NCI-H69 (cell line): ENCODE measurements at regions not wholly inside any gene's neighbourhood (a gene's known extent, or its start where the extent isn't known, plus 50 kb on each side); places are given as distances from the start of the nearest gene placed in this dataset.
"Not testable (repeated sequence)": the region's sequence is repeated elsewhere in the genome, so short reads cannot be mapped to it uniquely, and the experiment has no call there.

Source experiments
- DNase-seq: peaks from one replicate; lab custom pipeline; 2025; lab: John Stamatoyannopoulos, UW

GRCh38 chr7:91567081-91568012, 303.1 kb downstream of the FZD1 start:
- peak; percentile 13 for DNase-seq

GRCh38 chr7:91568138-91568537, 303.9 kb downstream of the FZD1 start:
- DNase-seq: no peak

GRCh38 chr7:91569728-91570457, 305.7 kb downstream of the FZD1 start:
- DNase-seq: no peak

- DNase-seq: no peak
Measured at GRCh38 chr7:91570560-91570959, 306.3 kb downstream of the FZD1 start.

GRCh38 chr7:91571601-91572000, 307.4 kb downstream of the FZD1 start:
- no peak for DNase-seq

GRCh38 chr7:91573405-91573804, 307.1 kb downstream of the MTERF1 start:
- no peak for DNase-seq

GRCh38 chr7:91576459-91576858, 304.0 kb downstream of the MTERF1 start:
- not testable (repeated sequence) for DNase-seq

- DNase-seq: no peak
Measured at GRCh38 chr7:91579837-91580236, 300.7 kb downstream of the MTERF1 start.

- DNase-seq: no peak
Measured at GRCh38 chr7:91582799-91583477, 297.6 kb downstream of the MTERF1 start.

GRCh38 chr7:91596287-91596686, 284.2 kb downstream of the MTERF1 start:
- peak; percentile 78 for DNase-seq

- no peak for DNase-seq
Measured at GRCh38 chr7:91598791-91599190, 281.7 kb downstream of the MTERF1 start.

- DNase-seq: no peak
Measured at GRCh38 chr7:91600112-91600511, 280.4 kb downstream of the MTERF1 start.

GRCh38 chr7:91603707-91604106, 276.8 kb downstream of the MTERF1 start:
- DNase-seq: peak; percentile 72

- no peak for DNase-seq
Measured at GRCh38 chr7:91608606-91609005, 271.9 kb downstream of the MTERF1 start.

- DNase-seq: no peak
Measured at GRCh38 chr7:91609525-91609924, 271.0 kb downstream of the MTERF1 start.

- DNase-seq: no peak
Measured at GRCh38 chr7:91614431-91614830, 266.1 kb downstream of the MTERF1 start.

GRCh38 chr7:91618776-91619765, 261.4 kb downstream of the MTERF1 start:
- no peak for DNase-seq

GRCh38 chr7:91620827-91621226, 259.7 kb downstream of the MTERF1 start:
- peak; percentile 12 for DNase-seq

- not testable (repeated sequence) for DNase-seq
Measured at GRCh38 chr7:91627324-91627723, 253.2 kb downstream of the MTERF1 start.

- DNase-seq: peak; percentile 64
Measured at GRCh38 chr7:91628742-91629141, 251.8 kb downstream of the MTERF1 start.
